Coronary artery (tissue), 2 donors: ENCODE measurements at regions not wholly inside any gene's neighbourhood (a gene's known extent, or its start where the extent isn't known, plus 50 kb on each side); places are given as distances from the start of the nearest gene placed in this dataset.

Experiments
- DNase-seq: peaks from one replicate; pipeline ENCODE4 v3.0.0-alpha.2; 2017; ENCODE audit warnings: low spot score
- H3K27ac ChIP-seq, 2 donors: fragments of 200-600 bp; sonication (generic); one replicate each; pipeline ENCODE4 v1.5.1; 2016 to 2019
- H3K4me3 ChIP-seq: fragments of 200-600 bp; sonication (generic); 2 replicates; pipeline ENCODE4 v1.5.1; 2016; ENCODE audit warnings: mild to moderate bottlenecking, moderate library complexity
- TF ChIP-seq, protein P1 (sequence below): fragments of 200-600 bp; sonication (generic); IDR thresholded peaks from one replicate; pipeline ENCODE4 v1.5.1; 2019; ENCODE audit warnings: antibody characterized with exemption

DNA sequence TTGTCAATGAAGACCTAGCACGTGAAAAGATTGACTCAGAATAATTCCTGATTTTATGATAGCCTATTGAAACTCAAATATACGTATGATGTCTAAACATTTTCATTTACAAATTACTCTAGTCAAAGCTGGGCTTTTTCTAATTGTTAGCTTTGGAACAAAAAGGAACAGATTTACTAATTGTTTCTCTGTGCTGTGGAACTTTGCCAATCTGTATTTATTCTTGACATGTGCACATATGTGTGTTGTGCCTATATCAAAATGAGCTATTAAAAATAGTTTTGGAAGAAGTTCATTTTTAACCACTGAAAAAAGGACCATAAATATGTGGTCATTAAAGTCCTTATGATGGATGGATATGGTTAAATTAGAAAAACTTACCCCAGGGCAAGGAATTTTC is 85.4 kb upstream of the PACRGL start:
- no peak for DNase-seq
- H3K4me3 ChIP-seq = no peak overlapping the region
- TF ChIP-seq, protein P1, sequence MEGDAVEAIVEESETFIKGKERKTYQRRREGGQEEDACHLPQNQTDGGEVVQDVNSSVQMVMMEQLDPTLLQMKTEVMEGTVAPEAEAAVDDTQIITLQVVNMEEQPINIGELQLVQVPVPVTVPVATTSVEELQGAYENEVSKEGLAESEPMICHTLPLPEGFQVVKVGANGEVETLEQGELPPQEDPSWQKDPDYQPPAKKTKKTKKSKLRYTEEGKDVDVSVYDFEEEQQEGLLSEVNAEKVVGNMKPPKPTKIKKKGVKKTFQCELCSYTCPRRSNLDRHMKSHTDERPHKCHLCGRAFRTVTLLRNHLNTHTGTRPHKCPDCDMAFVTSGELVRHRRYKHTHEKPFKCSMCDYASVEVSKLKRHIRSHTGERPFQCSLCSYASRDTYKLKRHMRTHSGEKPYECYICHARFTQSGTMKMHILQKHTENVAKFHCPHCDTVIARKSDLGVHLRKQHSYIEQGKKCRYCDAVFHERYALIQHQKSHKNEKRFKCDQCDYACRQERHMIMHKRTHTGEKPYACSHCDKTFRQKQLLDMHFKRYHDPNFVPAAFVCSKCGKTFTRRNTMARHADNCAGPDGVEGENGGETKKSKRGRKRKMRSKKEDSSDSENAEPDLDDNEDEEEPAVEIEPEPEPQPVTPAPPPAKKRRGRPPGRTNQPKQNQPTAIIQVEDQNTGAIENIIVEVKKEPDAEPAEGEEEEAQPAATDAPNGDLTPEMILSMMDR = no peak

DNA sequence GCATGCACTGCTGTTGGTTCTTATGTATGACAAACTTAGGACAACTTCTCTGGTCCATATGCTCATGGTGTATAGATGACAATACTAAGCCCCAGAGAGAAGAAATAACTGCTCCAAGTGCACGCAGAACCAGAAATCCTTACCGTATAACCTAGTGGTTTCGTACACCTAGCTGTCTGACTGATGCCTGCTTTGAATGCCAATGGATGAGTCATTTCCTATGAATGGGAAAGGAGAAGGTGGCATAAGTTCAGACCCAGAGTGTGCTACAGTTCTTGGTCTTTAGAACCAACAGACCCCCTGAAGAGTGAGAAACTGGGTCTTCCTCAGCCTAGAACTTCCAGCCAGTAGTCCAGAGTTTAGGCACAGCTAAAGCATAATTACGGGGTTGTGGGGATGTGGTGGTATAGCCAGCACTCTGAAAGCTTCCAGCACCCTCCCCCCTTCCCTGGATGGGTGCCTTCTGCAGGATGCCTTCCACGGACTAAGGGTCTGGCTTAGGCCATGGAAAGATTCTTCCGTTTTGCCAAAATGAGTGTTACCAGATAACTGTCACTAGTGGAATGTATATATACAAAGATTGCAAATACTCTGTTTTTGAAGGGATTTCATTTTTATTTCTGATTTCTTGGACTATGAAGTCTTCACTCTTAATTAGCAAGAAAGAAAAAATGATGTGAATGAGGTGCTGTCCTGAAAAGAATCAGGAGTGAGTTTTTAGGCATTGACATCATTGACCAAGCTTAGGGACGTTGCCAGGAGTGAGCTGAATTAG is 84.6 kb upstream of the PACRGL start:
- H3K4me3 ChIP-seq = no peak overlapping the region
- TF ChIP-seq, protein P1 = no peak
- H3K27ac ChIP-seq = no peak overlapping the region
- no peak for DNase-seq

More for the DNA sequence above, 85.4 kb upstream of the PACRGL start:
- H3K27ac ChIP-seq = no peak overlapping the region

DNA sequence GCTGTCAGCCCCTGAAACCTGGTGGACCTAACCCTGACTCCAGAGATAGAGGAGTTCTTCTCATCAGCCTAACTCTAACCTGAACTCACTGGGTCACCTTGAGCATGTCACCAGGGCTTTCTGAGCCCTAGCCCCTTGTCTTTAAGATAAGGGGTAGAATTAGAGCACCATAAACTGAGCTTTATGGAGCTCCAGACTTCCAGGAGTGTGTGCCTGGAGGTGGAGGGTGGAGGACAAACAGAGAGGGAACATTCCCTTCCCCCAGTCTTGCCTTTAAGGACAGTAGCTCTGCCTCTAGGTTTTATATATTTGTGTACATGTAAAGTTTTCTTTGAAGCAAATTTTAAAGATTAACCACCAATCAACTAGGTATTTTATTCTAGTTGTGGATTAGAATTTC is 83.9 kb upstream of the PACRGL start:
- TF ChIP-seq, protein P1 = no peak
- H3K4me3 ChIP-seq = no peak overlapping the region
- DNase-seq = no peak
- no peak overlapping the region for H3K27ac ChIP-seq

DNA sequence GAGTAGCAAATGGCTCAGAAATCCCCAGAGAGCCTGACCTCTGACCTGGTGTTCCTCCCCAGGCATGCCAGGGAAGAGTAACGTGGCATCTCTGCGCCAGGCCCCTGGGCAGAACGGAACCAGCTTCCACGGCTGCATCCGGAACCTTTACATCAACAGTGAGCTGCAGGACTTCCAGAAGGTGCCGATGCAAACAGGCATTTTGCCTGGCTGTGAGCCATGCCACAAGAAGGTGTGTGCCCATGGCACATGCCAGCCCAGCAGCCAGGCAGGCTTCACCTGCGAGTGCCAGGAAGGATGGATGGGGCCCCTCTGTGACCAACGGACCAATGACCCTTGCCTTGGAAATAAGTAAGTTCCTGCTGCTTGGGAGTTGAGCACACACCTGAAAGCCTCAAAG is 83.4 kb upstream of the PACRGL start:
- no peak for DNase-seq
- H3K27ac ChIP-seq = no peak overlapping the region
- TF ChIP-seq, protein P1 = no peak
- no peak overlapping the region for H3K4me3 ChIP-seq

DNA sequence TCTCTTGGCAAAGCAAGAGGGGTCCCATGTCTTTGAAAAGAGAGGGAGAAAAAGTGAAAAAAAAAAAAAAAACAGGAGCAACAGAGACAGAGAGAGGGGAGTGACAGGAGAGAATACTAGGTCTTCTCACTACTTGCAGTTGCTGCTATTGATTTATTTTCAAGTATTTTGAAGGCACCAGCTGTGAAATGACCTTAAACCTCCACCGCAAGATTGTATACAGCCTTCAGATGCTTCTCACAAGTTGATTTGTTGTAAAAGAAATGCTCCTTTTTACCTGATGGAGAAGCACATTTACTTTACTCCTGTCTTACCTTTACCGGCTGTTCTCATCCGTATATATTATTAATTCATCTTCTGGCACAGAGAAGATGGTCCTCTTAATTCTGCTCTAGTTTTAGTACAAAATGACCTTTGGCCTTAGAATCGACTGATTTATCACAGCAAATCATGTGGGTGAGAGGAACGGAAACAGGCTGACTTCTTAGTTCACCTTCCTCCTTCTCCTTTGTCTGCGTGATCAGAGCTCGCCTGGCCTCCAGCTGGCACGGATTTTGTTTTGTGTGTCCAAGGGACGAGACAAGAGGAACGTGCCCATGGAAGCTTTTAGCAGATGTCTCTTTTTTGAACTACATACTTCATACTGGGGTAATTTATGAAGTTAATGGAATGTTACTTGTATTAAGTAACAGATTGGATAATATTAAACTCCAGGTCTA is 82.4 kb upstream of the PACRGL start:
- Histone ChIP-seq H3K4me3 (no peak overlapping the region), H3K27ac (no peak overlapping the region)
- no peak for DNase-seq
- TF ChIP-seq, protein P1 = no peak

DNA sequence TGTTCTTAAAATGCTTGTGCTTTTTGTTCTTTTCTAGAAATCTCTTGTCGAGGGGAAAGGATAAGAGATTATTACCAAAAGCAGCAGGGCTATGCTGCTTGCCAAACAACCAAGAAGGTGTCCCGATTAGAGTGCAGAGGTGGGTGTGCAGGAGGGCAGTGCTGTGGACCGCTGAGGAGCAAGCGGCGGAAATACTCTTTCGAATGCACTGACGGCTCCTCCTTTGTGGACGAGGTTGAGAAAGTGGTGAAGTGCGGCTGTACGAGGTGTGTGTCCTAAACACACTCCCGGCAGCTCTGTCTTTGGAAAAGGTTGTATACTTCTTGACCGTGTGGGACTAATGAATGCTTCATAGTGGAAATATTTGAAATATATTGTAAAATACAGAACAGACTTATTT is 81.5 kb upstream of the PACRGL start:
- TF ChIP-seq, protein P1 = no peak
- no peak overlapping the region for H3K4me3 ChIP-seq

DNA sequence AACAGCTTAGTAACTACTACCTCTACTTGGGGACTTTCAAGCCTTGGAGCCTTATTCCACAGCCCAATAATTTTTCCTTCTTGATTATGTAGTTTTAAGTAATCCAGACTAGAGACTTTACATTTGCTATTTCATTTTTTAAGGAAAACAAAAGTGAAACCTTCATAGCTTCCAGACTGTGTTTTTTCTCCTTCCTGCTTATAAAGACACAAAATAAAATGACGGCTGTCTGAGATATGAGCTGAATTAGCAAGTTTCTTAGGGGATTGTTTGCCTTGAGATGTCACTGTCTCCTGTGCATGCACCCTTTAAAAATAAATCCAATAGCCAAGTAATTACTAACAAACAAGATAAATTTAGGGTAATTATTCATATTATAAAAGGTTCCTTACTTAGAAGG is 78.8 kb upstream of the PACRGL start:
- TF ChIP-seq, protein P1 = no peak
- no peak overlapping the region for H3K4me3 ChIP-seq
- H3K27ac ChIP-seq = no peak overlapping the region
- no peak for DNase-seq

More for the DNA sequence above, 81.5 kb upstream of the PACRGL start:
- no peak overlapping the region for H3K27ac ChIP-seq
- no peak for DNase-seq
